ENCODE measurements at regions not wholly inside any gene's neighbourhood (a gene's known extent, or its start where the extent isn't known, plus 50 kb on each side); places are given as distances from the start of the nearest gene placed in this dataset.

GRCh38 chr6:19127081-19127480, 710.1 kb upstream of the ID4 start:
- no peaks in the 10 kb centered on the region for H3K36me3 Mint-ChIP-seq
- H3K27me3 ChIP-seq (ENCODE audit: control insufficient read depth in 2 of 2, insufficient read depth in 2 of 2, low read length in 2 of 2): no peaks in the 10 kb centered on the region
- no peaks in the 10 kb centered on the region for H3K79me2 ChIP-seq (ENCODE audit: insufficient read depth, low read length)
- no peak overlapping the region for H3K4me2 ChIP-seq (replicated peaks; ENCODE audit: extremely low read depth, low read length, poor library complexity, severe bottlenecking)
- no peak for TF ChIP-seq CTCF (IDR thresholded peaks at IDR 0.05)
- H3K9me3 Mint-ChIP-seq: peaks cover 2 to 8% (median 8%) of the 10 kb centered on the region in 7 donors
- intact Hi-C loops (cut with micrococcal nuclease): no loop called here
- no peaks in the 10 kb centered on the region for H3K4me1 Mint-ChIP-seq
- no peaks in the 10 kb centered on the region for H4K20me1 ChIP-seq (ENCODE audit: insufficient read depth, low read length)
- no peak overlapping the region for H3K4me3 Mint-ChIP-seq
- WGBS (ENCODE audit: insufficient coverage): no CpG with 5 or more reads among the region's 3 CpGs
- no peak for DNase-seq
- no peak overlapping the region for H3K27ac Mint-ChIP-seq
- no peaks in the 10 kb centered on the region for H3K9me3 ChIP-seq (replicated peaks in 1 of 2; ENCODE audit: control insufficient read depth in 1 of 2, insufficient read depth in 1 of 2, low read length in 2 of 2)
- H3K4me1 ChIP-seq (ENCODE audit: control insufficient read depth in 1 of 2, insufficient read depth in 2 of 2, low read length in 2 of 2): no peaks in the 10 kb centered on the region
- no peak overlapping the region for H3K9ac ChIP-seq (ENCODE audit: insufficient read depth, low read length, poor library complexity, severe bottlenecking)
- H2AFZ ChIP-seq (ENCODE audit: insufficient read depth, low read depth, low read length, poor library complexity, severe bottlenecking): no peak overlapping the region
- H3K27ac ChIP-seq (ENCODE audit: low read depth in 1 of 2, low read length in 2 of 2): no peak overlapping the region
- H3K4me3 ChIP-seq (replicated peaks in 1 of 3; ENCODE audit: low read depth in 2 of 3, low read length in 3 of 3): no peak overlapping the region
- no peaks in the 10 kb centered on the region for H3K36me3 ChIP-seq (replicated peaks in 1 of 2; ENCODE audit: control insufficient read depth in 1 of 2, insufficient read depth in 2 of 2, low read length in 2 of 2)
- H3K27me3 Mint-ChIP-seq (ENCODE audit: low read depth in 3 of 3): no peaks in the 10 kb centered on the region

- no peaks in the 10 kb centered on the region for H3K36me3 ChIP-seq (replicated peaks in 1 of 2; ENCODE audit: control insufficient read depth in 1 of 2, insufficient read depth in 2 of 2, low read length in 2 of 2)
- H3K9me3 Mint-ChIP-seq: peaks cover 2 to 8% (median 8%) of the 10 kb centered on the region in 7 donors
- H3K4me1 ChIP-seq (ENCODE audit: control insufficient read depth in 1 of 2, insufficient read depth in 2 of 2, low read length in 2 of 2): no peaks in the 10 kb centered on the region
- TF ChIP-seq CTCF (IDR thresholded peaks at IDR 0.05): no peak
- intact Hi-C loops (cut with micrococcal nuclease): no loop called here
- no peak overlapping the region for H3K4me2 ChIP-seq (replicated peaks; ENCODE audit: extremely low read depth, low read length, poor library complexity, severe bottlenecking)
- H3K4me3 ChIP-seq (replicated peaks in 1 of 3; ENCODE audit: low read depth in 2 of 3, low read length in 3 of 3): no peak overlapping the region
- no peak overlapping the region for H3K4me3 Mint-ChIP-seq
- 100% methylated on average over 4 of the region's 8 CpGs for WGBS (ENCODE audit: insufficient coverage)
- H3K27ac ChIP-seq (ENCODE audit: low read depth in 1 of 2, low read length in 2 of 2): no peak overlapping the region
- H3K36me3 Mint-ChIP-seq: no peaks in the 10 kb centered on the region
- no peaks in the 10 kb centered on the region for H3K4me1 Mint-ChIP-seq
- H4K20me1 ChIP-seq (ENCODE audit: insufficient read depth, low read length): no peaks in the 10 kb centered on the region
- no peak overlapping the region for H3K9ac ChIP-seq (ENCODE audit: insufficient read depth, low read length, poor library complexity, severe bottlenecking)
- no peak for DNase-seq
- no peaks in the 10 kb centered on the region for H3K9me3 ChIP-seq (replicated peaks in 1 of 2; ENCODE audit: control insufficient read depth in 1 of 2, insufficient read depth in 1 of 2, low read length in 2 of 2)
- H3K27me3 Mint-ChIP-seq (ENCODE audit: low read depth in 3 of 3): no peaks in the 10 kb centered on the region
- H3K27ac Mint-ChIP-seq: no peak overlapping the region
- H2AFZ ChIP-seq (ENCODE audit: insufficient read depth, low read depth, low read length, poor library complexity, severe bottlenecking): no peak overlapping the region
- no peaks in the 10 kb centered on the region for H3K27me3 ChIP-seq (ENCODE audit: control insufficient read depth in 2 of 2, insufficient read depth in 2 of 2, low read length in 2 of 2)
- H3K79me2 ChIP-seq (ENCODE audit: insufficient read depth, low read length): no peaks in the 10 kb centered on the region
Measured at GRCh38 chr6:19128701-19129100, 708.5 kb upstream of the ID4 start.

Data from CD14-positive monocyte (primary cell).